Naive thymus-derived CD4-positive, alpha-beta T cell (primary cell): ENCODE measurements at regions not wholly inside any gene's neighbourhood (a gene's known extent, or its start where the extent isn't known, plus 50 kb on each side); places are given as distances from the start of the nearest gene placed in this dataset.

Experiments used
- ATAC-seq: fragments of 150-1000 bp; cut with Tn5 transposase; 2 replicates; pipeline ENCODE4 v1.10.0; 2021; ENCODE audit warnings: mild to moderate bottlenecking, moderate library complexity
- CTCF ChIA-PET: fragments of 350-600 bp; sonication (Branson Sonifier 250); formaldehyde crosslinking; loops from one replicate; lab custom pipeline; 2021; ENCODE audit warnings: antibody characterized with exemption; lab: Charles Lee
- POLR2A ChIA-PET: fragments of 350-600 bp; sonication (Branson Sonifier 250); formaldehyde crosslinking; loops from one replicate; lab custom pipeline; 2021; ENCODE audit warnings: antibody characterized with exemption, inconsistent platforms; lab: Charles Lee
- DNase-seq, 9 donors: peaks; one replicate each; pipeline versions ENCODE4 v3.0.0 to v3.0.0-alpha.2; 2020 to 2022; ENCODE audit warnings: mixed read lengths in 1 of 9
- H3K27ac ChIP-seq: one replicate; pipeline ENCODE4 v1.7.0; 2013; ENCODE audit warnings: mild to moderate bottlenecking, low read depth, low read length, moderate library complexity
- H3K27me3 ChIP-seq, 2 donors: one replicate each; pipeline ENCODE4 v1.7.0; 2013; ENCODE audit warnings: low read length in 2 of 2, mild to moderate bottlenecking in 2 of 2, moderate library complexity in 2 of 2; ENCODE audit not compliant: control insufficient read depth in 2 of 2, insufficient read depth in 2 of 2
- H3K36me3 ChIP-seq, 3 experiments: 1 replicate in 2 of 3; 2 replicates in 1 of 3; pipeline ENCODE4 v1.7.0; 2013; ENCODE audit warnings: low read length in 3 of 3, mild to moderate bottlenecking in 3 of 3, moderate library complexity in 1 of 3; ENCODE audit not compliant: insufficient read depth in 3 of 3, control insufficient read depth in 2 of 3
- H3K4me1 ChIP-seq, 2 donors: one replicate each; pipeline ENCODE4 v1.7.0; 2013; ENCODE audit warnings: low read length in 2 of 2, mild to moderate bottlenecking in 2 of 2, moderate library complexity in 1 of 2; ENCODE audit not compliant: control insufficient read depth in 2 of 2, insufficient read depth in 2 of 2
- H3K4me3 ChIP-seq: 2 replicates; pipeline ENCODE4 v1.7.0; 2013; ENCODE audit warnings: mild to moderate bottlenecking, low read length
- H3K9me3 ChIP-seq, 3 experiments: 1 replicate in 2 of 3; 2 replicates in 1 of 3; pipeline ENCODE4 v1.7.0; 2013; ENCODE audit warnings: low read length in 3 of 3; ENCODE audit not compliant: control insufficient read depth in 2 of 3
- H3K27ac Mint-ChIP-seq, 9 donors: one replicate each; pipeline ENCODE4 v1.8.0; 2020 to 2022; ENCODE audit warnings: mixed read lengths in 9 of 9, mild to moderate bottlenecking in 8 of 9, moderate library complexity in 5 of 9, inconsistent platforms in 2 of 9
- H3K27me3 Mint-ChIP-seq, 5 donors: one replicate each; pipeline ENCODE4 v1.8.0; 2021 to 2022; ENCODE audit warnings: mixed read lengths in 5 of 5, mild to moderate bottlenecking in 1 of 5
- H3K36me3 Mint-ChIP-seq, 5 donors: one replicate each; pipeline ENCODE4 v1.8.0; 2020 to 2022; ENCODE audit warnings: mixed read lengths in 5 of 5, mild to moderate bottlenecking in 3 of 5, inconsistent platforms in 1 of 5
- H3K4me1 Mint-ChIP-seq, 7 donors: one replicate each; pipeline ENCODE4 v1.8.0; 2020 to 2022; ENCODE audit warnings: mixed read lengths in 7 of 7, mild to moderate bottlenecking in 3 of 7, inconsistent platforms in 1 of 7
- H3K4me3 Mint-ChIP-seq, 10 donors: one replicate each; pipeline ENCODE4 v1.8.0; 2020 to 2022; ENCODE audit warnings: mild to moderate bottlenecking in 10 of 10, mixed read lengths in 10 of 10, moderate library complexity in 6 of 10, inconsistent platforms in 2 of 10
- H3K9me3 Mint-ChIP-seq, 11 donors: one replicate each; pipeline ENCODE4 v1.8.0; 2020 to 2022; ENCODE audit warnings: mixed read lengths in 11 of 11, mild to moderate bottlenecking in 4 of 11, inconsistent platforms in 1 of 11, moderate library complexity in 1 of 11
- intact Hi-C, 2 donors: fragments of 100-400 bp; cut with micrococcal nuclease; formaldehyde crosslinking; loops; one replicate each; pipeline ENCODE4 v1.15.1; 2023

DNA sequence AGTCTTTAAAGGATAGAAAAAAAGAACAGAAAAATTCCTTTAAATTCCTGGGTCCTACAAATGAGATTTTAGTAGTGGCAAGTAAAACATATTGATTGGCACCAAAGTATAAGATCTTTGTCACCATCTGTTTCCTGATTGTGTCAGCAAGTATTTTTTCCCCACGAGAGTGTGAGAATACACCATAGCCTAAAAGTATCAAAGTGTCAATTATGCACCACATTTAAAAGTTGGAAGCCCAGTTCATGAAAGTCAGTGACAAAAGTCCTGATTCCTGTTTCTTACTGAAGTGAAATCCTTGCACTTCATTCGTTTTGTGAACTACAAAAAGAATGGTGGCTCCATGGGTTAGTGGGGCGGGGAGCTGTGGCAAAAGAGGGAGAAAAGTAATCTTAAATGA, 83.8 kb upstream of the DPH6 start:
- Mint-ChIP-seq H3K27me3 (peaks cover 7 to 36% (median 22%) of the 10 kb centered on the region in 5 donors), H3K9me3 (peaks cover 0 to 3% (median 0%) of the 10 kb centered on the region in 11 donors), H3K4me1 (no peaks in the 10 kb centered on the region), H3K4me3 (no peak overlapping the region), H3K27ac (no peak overlapping the region), H3K36me3 (no peaks in the 10 kb centered on the region)
- ChIA-PET CTCF (no interaction called here), POLR2A (no interaction called here)
- H3K36me3 ChIP-seq, result no peaks in the 10 kb centered on the region
- no peak overlapping the region for H3K27ac ChIP-seq
- no peak overlapping the region for H3K4me3 ChIP-seq
- ATAC-seq (no peak), DNase-seq (no peak)
- no peaks in the 10 kb centered on the region for H3K4me1 ChIP-seq
- H3K27me3 ChIP-seq, result no peaks in the 10 kb centered on the region
- no peaks in the 10 kb centered on the region for H3K9me3 ChIP-seq
- intact Hi-C loops, result no loop called here

DNA sequence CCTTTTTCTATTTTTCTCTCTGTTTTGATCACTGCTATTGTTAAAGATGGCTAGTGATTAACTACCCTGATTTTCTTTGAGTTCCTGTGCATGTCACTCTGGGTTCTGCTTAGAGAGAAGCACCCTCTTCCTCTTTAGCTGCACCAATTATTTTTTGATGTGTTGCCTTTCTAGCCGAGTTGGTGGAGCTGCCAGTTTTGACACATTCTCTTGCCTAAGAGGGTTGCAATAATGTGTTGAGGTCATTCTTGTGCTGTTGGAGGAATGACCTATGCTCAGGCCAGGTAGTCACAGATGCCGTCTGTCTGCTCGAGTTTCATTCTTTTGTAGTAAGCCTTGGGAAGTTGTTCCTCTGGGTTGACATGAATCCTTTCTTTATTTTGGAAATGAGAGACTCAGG, 84.6 kb upstream of the DPH6 start:
- Histone ChIP-seq H3K27me3 (no peaks in the 10 kb centered on the region), H3K4me3 (no peak overlapping the region), H3K36me3 (no peaks in the 10 kb centered on the region), H3K4me1 (no peaks in the 10 kb centered on the region), H3K27ac (no peak overlapping the region), H3K9me3 (no peaks in the 10 kb centered on the region)
- H3K27ac Mint-ChIP-seq, result no peak overlapping the region
- peak; percentile 40 for ATAC-seq
- H3K36me3 Mint-ChIP-seq, result no peaks in the 10 kb centered on the region
- ChIA-PET POLR2A (no interaction called here), CTCF (no interaction called here)
- H3K4me3 Mint-ChIP-seq, result no peak overlapping the region
- H3K9me3 Mint-ChIP-seq, result peaks cover 0 to 5% (median 0%) of the 10 kb centered on the region in 11 donors
- no peak for DNase-seq
- no peaks in the 10 kb centered on the region for H3K4me1 Mint-ChIP-seq
- intact Hi-C loops, result no loop called here
- H3K27me3 Mint-ChIP-seq, result peaks cover 7 to 44% (median 27%) of the 10 kb centered on the region in 5 donors

DNA sequence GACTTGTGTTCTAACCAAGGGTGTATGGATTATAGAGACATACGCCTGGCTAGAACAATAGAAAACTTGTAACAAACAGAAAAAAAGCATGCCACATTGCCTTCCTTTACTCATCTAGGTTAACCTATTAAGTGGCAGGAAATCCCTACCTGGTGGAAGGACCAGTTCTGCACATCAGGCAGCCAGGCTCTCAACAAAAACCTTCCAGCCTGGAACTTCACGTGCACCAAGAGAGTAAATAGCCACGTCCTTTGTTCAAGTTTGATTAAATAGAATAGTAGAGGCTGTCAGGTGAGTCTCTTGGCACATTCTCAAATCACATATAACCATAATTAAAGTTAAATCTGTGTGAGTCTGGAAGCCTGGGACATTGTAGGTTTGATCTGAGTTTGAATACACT, 85.0 kb upstream of the DPH6 start:
- intact Hi-C loops, result no loop called here
- ChIA-PET POLR2A (no interaction called here), CTCF (no interaction called here)
- H3K4me1 ChIP-seq, result no peaks in the 10 kb centered on the region
- H3K4me3 ChIP-seq, result no peak overlapping the region
- H3K27ac Mint-ChIP-seq, result no peak overlapping the region
- H3K36me3 Mint-ChIP-seq, result no peaks in the 10 kb centered on the region
- H3K9me3 ChIP-seq, result no peaks in the 10 kb centered on the region
- DNase-seq, result no peak
- no peaks in the 10 kb centered on the region for H3K27me3 ChIP-seq
- H3K9me3 Mint-ChIP-seq, result peaks cover 0 to 5% (median 0%) of the 10 kb centered on the region in 11 donors
- H3K4me1 Mint-ChIP-seq, result no peaks in the 10 kb centered on the region
- no peak overlapping the region for H3K27ac ChIP-seq
- H3K4me3 Mint-ChIP-seq, result no peak overlapping the region
- no peak for ATAC-seq
- H3K27me3 Mint-ChIP-seq, result peaks cover 7 to 45% (median 29%) of the 10 kb centered on the region in 5 donors
- no peaks in the 10 kb centered on the region for H3K36me3 ChIP-seq

DNA sequence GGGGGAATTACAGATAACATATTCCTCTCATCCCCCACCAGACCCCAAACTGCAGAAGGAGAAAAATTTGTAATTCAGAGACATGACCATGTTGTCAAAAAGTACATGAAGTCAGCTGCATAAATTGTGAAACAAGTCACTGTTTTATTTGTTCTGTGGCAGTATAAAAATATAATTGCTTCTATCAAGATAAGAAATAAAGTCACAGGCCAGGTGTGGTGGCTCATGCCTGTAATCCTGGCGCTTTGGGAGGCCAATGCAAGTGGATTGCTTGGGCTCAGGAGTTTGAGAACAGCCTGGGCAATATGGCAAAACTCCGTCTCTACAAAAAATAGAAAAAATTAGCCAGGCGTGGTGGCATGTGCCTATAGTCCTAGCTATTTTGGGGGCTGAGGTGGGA, 87.7 kb upstream of the DPH6 start:
- no peaks in the 10 kb centered on the region for H3K4me1 Mint-ChIP-seq
- no peaks in the 10 kb centered on the region for H3K36me3 ChIP-seq
- H3K27ac Mint-ChIP-seq, result no peak overlapping the region
- H3K27me3 ChIP-seq, result peaks cover 0 to 4% of the 10 kb centered on the region in 2 donors
- H3K4me1 ChIP-seq, result no peaks in the 10 kb centered on the region
- H3K27me3 Mint-ChIP-seq, result peaks cover 3 to 47% (median 31%) of the 10 kb centered on the region in 5 donors
- no peak overlapping the region for H3K27ac ChIP-seq
- ChIA-PET POLR2A (no interaction called here), CTCF (no interaction called here)
- H3K36me3 Mint-ChIP-seq, result no peaks in the 10 kb centered on the region
- peaks cover 0 to 12% (median 5%) of the 10 kb centered on the region in 11 donors for H3K9me3 Mint-ChIP-seq
- DNase-seq (no peak), ATAC-seq (no peak)
- no peaks in the 10 kb centered on the region for H3K9me3 ChIP-seq
- H3K4me3 ChIP-seq, result no peak overlapping the region
- no peak overlapping the region for H3K4me3 Mint-ChIP-seq
- intact Hi-C loops, result no loop called here

DNA sequence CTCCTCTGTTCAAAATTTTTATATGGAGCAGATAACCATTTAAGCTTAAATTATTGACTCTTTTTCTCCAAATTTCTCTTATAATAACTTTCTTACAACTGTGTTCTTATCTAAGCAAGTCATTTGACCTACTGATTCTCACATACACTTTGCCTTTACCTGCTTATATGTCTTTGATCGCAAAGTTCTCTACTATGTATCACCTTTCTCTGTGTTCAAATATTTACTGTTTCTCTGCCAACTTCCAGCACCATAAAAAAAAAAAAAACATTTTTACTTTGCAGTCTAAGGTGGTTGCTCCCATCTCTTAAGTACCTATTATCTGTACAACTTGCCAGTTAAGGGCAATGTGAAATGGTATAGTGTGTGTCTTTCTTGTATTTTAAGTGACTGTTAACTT, 100.8 kb upstream of the DPH6 start:
- Histone ChIP-seq H3K36me3 (no peaks in the 10 kb centered on the region), H3K27ac (no peak overlapping the region), H3K27me3 (no peaks in the 10 kb centered on the region), H3K9me3 (no peaks in the 10 kb centered on the region), H3K4me3 (no peak overlapping the region), H3K4me1 (no peaks in the 10 kb centered on the region)
- no peaks in the 10 kb centered on the region for H3K4me1 Mint-ChIP-seq
- ChIA-PET POLR2A (no interaction called here), CTCF (no interaction called here)
- ATAC-seq (no peak), DNase-seq (no peak)
- H3K9me3 Mint-ChIP-seq, result peaks cover 0 to 28% (median 14%) of the 10 kb centered on the region in 11 donors
- H3K4me3 Mint-ChIP-seq, result no peak overlapping the region
- intact Hi-C loops, result no loop called here
- no peaks in the 10 kb centered on the region for H3K36me3 Mint-ChIP-seq
- H3K27ac Mint-ChIP-seq, result no peak overlapping the region
- H3K27me3 Mint-ChIP-seq, result peaks cover 0 to 7% (median 2%) of the 10 kb centered on the region in 5 donors

- no peaks in the 10 kb centered on the region for H3K4me1 ChIP-seq
- Mint-ChIP-seq H3K27me3 (peaks cover 0 to 7% (median 2%) of the 10 kb centered on the region in 5 donors), H3K36me3 (no peaks in the 10 kb centered on the region), H3K4me3 (no peak overlapping the region), H3K27ac (no peak overlapping the region), H3K4me1 (no peaks in the 10 kb centered on the region), H3K9me3 (peaks cover 0 to 23% (median 13%) of the 10 kb centered on the region in 11 donors)
- ChIA-PET CTCF (no interaction called here), POLR2A (no interaction called here)
- H3K27me3 ChIP-seq, result no peaks in the 10 kb centered on the region
- H3K9me3 ChIP-seq, result no peaks in the 10 kb centered on the region
- H3K27ac ChIP-seq, result no peak overlapping the region
- no peaks in the 10 kb centered on the region for H3K36me3 ChIP-seq
- DNase-seq (no peak), ATAC-seq (no peak)
- intact Hi-C loops, result no loop called here
- no peak overlapping the region for H3K4me3 ChIP-seq
Measured at GRCh38 chr15:35647303-35647702, 101.3 kb upstream of the DPH6 start.

DNA sequence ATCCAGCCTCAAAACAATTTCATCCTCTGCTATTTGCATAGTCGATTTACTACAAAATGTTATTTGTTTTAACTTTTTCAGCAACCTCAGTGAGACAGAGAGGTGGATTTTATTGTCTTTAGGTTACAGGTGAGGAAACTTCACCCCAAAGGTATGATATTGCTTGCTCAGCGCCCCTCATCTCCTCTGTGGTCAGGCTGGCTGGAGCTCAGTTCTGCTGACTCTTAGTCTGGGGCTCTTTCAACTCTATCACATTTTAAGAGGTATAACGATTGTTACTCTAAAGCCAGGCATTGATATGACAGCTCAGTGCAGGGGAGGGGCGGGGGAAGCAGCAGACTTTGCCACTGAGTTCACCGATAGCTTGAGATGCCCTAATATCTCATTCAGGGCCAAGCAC, 103.0 kb upstream of the DPH6 start:
- DNase-seq (no peak), ATAC-seq (no peak)
- H3K9me3 ChIP-seq, result no peaks in the 10 kb centered on the region
- Mint-ChIP-seq H3K4me1 (no peaks in the 10 kb centered on the region), H3K4me3 (no peak overlapping the region), H3K36me3 (no peaks in the 10 kb centered on the region), H3K27me3 (peaks cover 3 to 7% (median 5%) of the 10 kb centered on the region in 5 donors), H3K27ac (no peak overlapping the region), H3K9me3 (peaks cover 0 to 11% (median 3%) of the 10 kb centered on the region in 11 donors)
- ChIA-PET POLR2A (no interaction called here), CTCF (no interaction called here)
- H3K27ac ChIP-seq, result no peak overlapping the region
- intact Hi-C loops, result no loop called here
- H3K36me3 ChIP-seq, result no peaks in the 10 kb centered on the region
- H3K27me3 ChIP-seq, result no peaks in the 10 kb centered on the region
- H3K4me1 ChIP-seq, result no peaks in the 10 kb centered on the region
- H3K4me3 ChIP-seq, result no peak overlapping the region
